HCT116 (cell line): ENCODE measurements at regions not wholly inside any gene's neighbourhood (a gene's known extent, or its start where the extent isn't known, plus 50 kb on each side); places are given as distances from the start of the nearest gene placed in this dataset.

Source experiments
- ATAC-seq: fragments of 200-7000 bp; cut with Tn5 transposase; 2 replicates; pipeline ENCODE4 v1.9.1; 2020; ENCODE audit warnings: mild to moderate bottlenecking, moderate library complexity
- BruUV-seq: library from RNA; stranded (reverse); fragments of 400-500 nt; replicated peaks from 2 replicates; lab custom pipeline; 2021; lab: Mats Ljungman, UMichigan
- CTCF ChIA-PET: fragments of 300-600 bp; sonication (Branson Sonifier 250); formaldehyde crosslinking; loops from one replicate; lab custom pipeline; 2021; ENCODE audit warnings: antibody characterized with exemption; lab: Charles Lee
- POLR2A ChIA-PET: fragments of 300-600, 350-600 bp; sonication (Branson Sonifier 250); formaldehyde crosslinking; loops from one replicate; lab custom pipeline; 2021; ENCODE audit warnings: antibody characterized with exemption; lab: Charles Lee
- RAD21 ChIA-PET, 2 experiments: fragments of 300-600 bp; sonication (Branson Sonifier 250); formaldehyde crosslinking; loops; one replicate each; lab custom pipeline; 2023; ENCODE audit warnings: low total read pairs in 2 of 2; ENCODE audit not compliant: uncharacterized antibody in 2 of 2, unreplicated experiment in 2 of 2, low non-redundant PET in 1 of 2; lab: Charles Lee
- DNase-seq: peaks from one replicate; pipeline ENCODE4 v3.0.0-alpha.2; 2010; ENCODE audit warnings: low read depth, low spot score
- H2AFZ ChIP-seq: fragments of 200-600 bp; shearing (Covaris generic), sonication (generic); 2 replicates; pipeline ENCODE4 v1.6.1; 2017; ENCODE audit warnings: low read depth, mixed run types, mixed read lengths, antibody characterized with exemption, low read length; ENCODE audit not compliant: poor library complexity, severe bottlenecking
- H3K27ac ChIP-seq: 2 replicates; pipeline ENCODE4 v1.5.1; 2012; ENCODE audit warnings: low read depth, low read length
- H3K27me3 ChIP-seq: fragments of 200-600 bp; sonication (generic); 2 replicates; pipeline ENCODE4 v1.6.1; 2016; ENCODE audit warnings: mixed run types, low read length, mixed read lengths; ENCODE audit not compliant: insufficient read depth
- H3K36me3 ChIP-seq, 2 experiments: fragments of 200-500 bp in 1 of 2; fragments of 200-600 bp in 1 of 2; sonication (Bioruptor generic) in 1 of 2; sonication (generic) in 1 of 2; 2 replicates each; pipeline versions ENCODE4 v1.5.1 to v1.6.1; 2014 to 2016; ENCODE audit warnings: low read length in 2 of 2, inconsistent platforms in 1 of 2, mixed read lengths in 1 of 2, mixed run types in 1 of 2; ENCODE audit not compliant: insufficient read depth in 2 of 2, control insufficient read depth in 1 of 2
- H3K4me1 ChIP-seq, 2 experiments: fragments of 200-600 bp in 1 of 2; sonication (generic) in 1 of 2; 2 replicates each; pipeline versions ENCODE4 v1.5.1 to v1.6.1; 2012 to 2017; ENCODE audit warnings: low read length in 2 of 2, inconsistent platforms in 1 of 2, mild to moderate bottlenecking in 1 of 2, mixed read lengths in 1 of 2, mixed run types in 1 of 2, moderate library complexity in 1 of 2; ENCODE audit not compliant: insufficient read depth in 2 of 2, control insufficient read depth in 1 of 2
- H3K4me2 ChIP-seq: fragments of 200-600 bp; sonication (generic); 2 replicates; pipeline ENCODE4 v1.6.1; 2017; ENCODE audit warnings: mixed run types, low read length, mixed read lengths
- H3K4me3 ChIP-seq, 2 experiments: fragments of 200-600 bp in 1 of 2; sonication (generic) in 1 of 2; replicated peaks in 1 of 2; 2 replicates each; pipeline ENCODE4 v1.5.1; 2011 to 2016; ENCODE audit warnings: low read length in 2 of 2, control low read depth in 1 of 2, low read depth in 1 of 2, mild to moderate bottlenecking in 1 of 2, mixed read lengths in 1 of 2, mixed run types in 1 of 2
- H3K79me2 ChIP-seq: fragments of 200-600 bp; sonication (generic); 2 replicates; pipeline ENCODE4 v1.6.1; 2017; ENCODE audit warnings: mild to moderate bottlenecking, mixed run types, low read length, moderate library complexity, mixed read lengths; ENCODE audit not compliant: insufficient read depth
- H3K9ac ChIP-seq: fragments of 200-600 bp; sonication (generic); 2 replicates; pipeline ENCODE4 v1.6.1; 2016; ENCODE audit warnings: low read length, mixed read lengths
- H3K9me2 ChIP-seq: fragments of 200-600 bp; sonication (generic), shearing (Covaris generic); 2 replicates; pipeline ENCODE4 v1.6.1; 2017; ENCODE audit warnings: mixed run types, mild to moderate bottlenecking, moderate library complexity; ENCODE audit not compliant: insufficient read depth
- H3K9me3 ChIP-seq, 2 experiments: fragments of 200-500 bp in 1 of 2; fragments of 200-600 bp in 1 of 2; sonication (Bioruptor generic) in 1 of 2; sonication (generic) in 1 of 2; 2 replicates each; pipeline ENCODE4 v1.6.1; 2014 to 2017; ENCODE audit warnings: low read length in 2 of 2, mixed read lengths in 2 of 2, inconsistent platforms in 1 of 2, low read depth in 1 of 2, mild to moderate bottlenecking in 1 of 2, mixed run types in 1 of 2, moderate library complexity in 1 of 2; ENCODE audit not compliant: control insufficient read depth in 1 of 2, insufficient read depth in 1 of 2
- H4K20me1 ChIP-seq: fragments of 200-600 bp; sonication (generic), shearing (Covaris generic); 2 replicates; pipeline ENCODE4 v1.6.1; 2017; ENCODE audit warnings: mixed run types, mild to moderate bottlenecking, moderate library complexity; ENCODE audit not compliant: insufficient read depth
- ELF1 ChIP-seq: IDR thresholded peaks from 2 replicates; pipeline ENCODE4 v1.6.1; 2012; ENCODE audit warnings: low read depth, borderline replicate concordance
- EZH2 ChIP-seq: fragments of 200-600 bp; sonication (generic); IDR thresholded peaks from 2 replicates; pipeline ENCODE4 v1.6.1; 2017; ENCODE audit warnings: antibody characterized with exemption, mixed run types
- JUND ChIP-seq: IDR thresholded peaks from 2 replicates; pipeline ENCODE4 v1.6.1; 2012
- YY1 ChIP-seq: IDR thresholded peaks from 2 replicates; pipeline ENCODE4 v1.6.1; 2011; ENCODE audit warnings: low read length, low read depth, moderate library complexity, mild to moderate bottlenecking; ENCODE audit not compliant: insufficient replicate concordance; ENCODE audit errors: extremely low read depth
- ZBTB33 ChIP-seq: IDR thresholded peaks from 2 replicates; pipeline ENCODE4 v1.6.1; 2011; ENCODE audit warnings: mild to moderate bottlenecking, low read length, moderate library complexity; ENCODE audit not compliant: insufficient replicate concordance; ENCODE audit errors: extremely low read depth
- intact Hi-C: fragments of 100-400 bp; cut with micrococcal nuclease; formaldehyde crosslinking; loops from 2 replicates; pipeline ENCODE4 v1.10.0; 2022

DNA sequence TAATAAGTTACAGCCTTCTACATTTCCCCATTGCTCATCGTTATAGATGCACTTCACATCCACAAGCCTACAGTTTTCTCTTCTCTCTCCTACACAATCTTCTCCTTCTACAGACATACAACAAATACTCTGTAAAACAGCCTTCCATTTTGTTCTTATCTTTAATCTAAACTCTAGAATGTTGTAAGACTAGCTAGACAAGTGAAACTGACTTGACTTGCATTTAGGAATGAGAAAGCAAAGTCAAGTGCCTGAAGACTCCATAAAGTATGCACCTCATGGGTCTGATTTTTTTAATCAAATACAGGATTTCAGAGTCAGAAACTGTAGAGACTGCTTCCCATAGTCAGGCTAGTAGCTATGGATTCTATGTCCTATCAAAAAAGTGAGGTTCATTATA is 190.3 kb downstream of the KLHL28 start:
- TF ChIP-seq EZH2, result no peak
- no peak for TF ChIP-seq ELF1
- no peak for TF ChIP-seq JUND
- TF ChIP-seq ZBTB33, result no peak
- POLR2A ChIA-PET, result no interaction called here
- Histone ChIP-seq H3K79me2 (no peaks in the 10 kb centered on the region), H2AFZ (no peak overlapping the region), H3K27me3 (no peaks in the 10 kb centered on the region), H3K9ac (no peak overlapping the region), H3K4me2 (no peak overlapping the region), H3K4me1 (no peaks in the 10 kb centered on the region), H3K9me2 (no peaks in the 10 kb centered on the region), H3K27ac (no peak overlapping the region), H3K36me3 (no peaks in the 10 kb centered on the region), H3K4me3 (no peak overlapping the region), H3K9me3 (no peaks in the 10 kb centered on the region), H4K20me1 (no peaks in the 10 kb centered on the region)
- RAD21 ChIA-PET, result no interaction called here
- intact Hi-C loops, result no loop called here
- DNase-seq (no peak), ATAC-seq (no peak)
- CTCF ChIA-PET, result no interaction called here
- no TSS peak for BruUV-seq

GRCh38 chr14:44770201-44770600 is 191.5 kb downstream of the KLHL28 start:
- no peak overlapping the region for H3K27ac ChIP-seq
- no peaks in the 10 kb centered on the region for H3K9me3 ChIP-seq
- no peaks in the 10 kb centered on the region for H3K4me1 ChIP-seq
- no peaks in the 10 kb centered on the region for H4K20me1 ChIP-seq
- no peak for TF ChIP-seq YY1
- ChIA-PET POLR2A (no interaction called here), CTCF (no interaction called here), RAD21 (no interaction called here)
- BruUV-seq, result no TSS peak
- no peak overlapping the region for H3K4me3 ChIP-seq
- no peaks in the 10 kb centered on the region for H3K79me2 ChIP-seq
- no peaks in the 10 kb centered on the region for H3K27me3 ChIP-seq
- no peak overlapping the region for H3K4me2 ChIP-seq
- H2AFZ ChIP-seq, result no peak overlapping the region
- no peak for DNase-seq
- no peaks in the 10 kb centered on the region for H3K36me3 ChIP-seq
- no peak for ATAC-seq
- intact Hi-C loops, result no loop called here
- no peaks in the 10 kb centered on the region for H3K9me2 ChIP-seq
- H3K9ac ChIP-seq, result no peak overlapping the region
